B cell (primary cell): ENCODE measurements at regions not wholly inside any gene's neighbourhood (a gene's known extent, or its start where the extent isn't known, plus 50 kb on each side); places are given as distances from the start of the nearest gene placed in this dataset.

Experiments used
- ATAC-seq: fragments of 200-7000 bp; cut with Tn5 transposase; one replicate; pipeline ENCODE4 v1.10.0; 2021; ENCODE audit warnings: low read depth, mild to moderate bottlenecking, moderate number of reproducible peaks, moderate library complexity
- CTCF ChIA-PET: fragments of 350-600 bp; sonication (Branson Sonifier 250); formaldehyde crosslinking; loops from one replicate; lab custom pipeline; 2021; ENCODE audit warnings: antibody characterized with exemption, inconsistent platforms; lab: Charles Lee
- POLR2A ChIA-PET: fragments of 350-600 bp; sonication (Branson Sonifier 250); formaldehyde crosslinking; loops from one replicate; lab custom pipeline; 2021; ENCODE audit warnings: antibody characterized with exemption; lab: Charles Lee
- DNase-seq: peaks from one replicate; pipeline ENCODE4 v3.0.0; 2013
- H2AFZ ChIP-seq: 2 replicates; pipeline ENCODE4 v1.6.1; 2012; ENCODE audit warnings: mild to moderate bottlenecking, low read depth, low read length; ENCODE audit not compliant: insufficient read depth, poor library complexity, severe bottlenecking
- H3K27ac ChIP-seq, 2 donors: 1 replicate in 1 of 2; 2 replicates in 1 of 2; pipeline ENCODE4 v1.5.1; 2012 to 2013; ENCODE audit warnings: low read length in 2 of 2, mild to moderate bottlenecking in 2 of 2, moderate library complexity in 1 of 2
- H3K27me3 ChIP-seq, 4 experiments: fragments of 200-600 bp in 1 of 4; sonication (generic) in 1 of 4; replicated peaks in 1 of 4; 1 replicate in 2 of 4; 2 replicates in 2 of 4; pipeline versions ENCODE4 v1.6.1 to v1.7.0; 2013 to 2016; ENCODE audit warnings: low read length in 3 of 4, mild to moderate bottlenecking in 2 of 4, mixed read lengths in 1 of 4, moderate library complexity in 1 of 4; ENCODE audit not compliant: insufficient read depth in 4 of 4, control insufficient read depth in 3 of 4; ENCODE audit errors: control extremely low read depth in 1 of 4
- H3K36me3 ChIP-seq, 2 experiments: replicated peaks in 1 of 2; 1 replicate in 1 of 2; 2 replicates in 1 of 2; pipeline versions ENCODE4 v1.6.1 to v1.7.1; 2013; ENCODE audit warnings: low read length in 1 of 2; ENCODE audit not compliant: insufficient read depth in 2 of 2, control insufficient read depth in 1 of 2; ENCODE audit errors: control extremely low read depth in 1 of 2, extremely low read depth in 1 of 2
- H3K4me1 ChIP-seq, 2 donors: fragments of 200-600 bp in 1 of 2; sonication (generic) in 1 of 2; 1 replicate in 1 of 2; 2 replicates in 1 of 2; pipeline versions ENCODE4 v1.5.1 to v1.6.1; 2013 to 2017; ENCODE audit warnings: low read length in 2 of 2; ENCODE audit not compliant: control insufficient read depth in 2 of 2, insufficient read depth in 2 of 2
- H3K4me2 ChIP-seq: replicated peaks from 2 replicates; pipeline ENCODE3; 2012; ENCODE audit warnings: mild to moderate bottlenecking, low read depth, low read length; ENCODE audit not compliant: poor library complexity, severe bottlenecking
- H3K4me3 ChIP-seq, 5 experiments: fragments of 200-600 bp in 1 of 5; sonication (generic) in 1 of 5; 1 replicate in 3 of 5; 2 replicates in 2 of 5; pipeline versions ENCODE4 v1.5.1 to v1.7.0; 2011 to 2016; ENCODE audit warnings: low read length in 4 of 5, mild to moderate bottlenecking in 4 of 5, low read depth in 2 of 5, control low read depth in 1 of 5, moderate library complexity in 1 of 5; ENCODE audit not compliant: insufficient read depth in 1 of 5; ENCODE audit errors: control extremely low read depth in 1 of 5, extremely low read depth in 1 of 5
- H3K79me2 ChIP-seq: fragments of 200-600 bp; sonication (generic); one replicate; pipeline ENCODE4 v1.6.0; 2016; ENCODE audit warnings: low read length; ENCODE audit not compliant: control insufficient read depth, insufficient read depth
- H3K9ac ChIP-seq: fragments of 200-600 bp; sonication (generic); 2 replicates; pipeline ENCODE4 v1.6.1; 2017; ENCODE audit warnings: mild to moderate bottlenecking, low read length, moderate library complexity
- H3K9me3 ChIP-seq, 3 donors: one replicate each; pipeline versions ENCODE4 v1.6.1 to v1.7.1; 2013; ENCODE audit warnings: low read length in 2 of 3; ENCODE audit not compliant: control insufficient read depth in 2 of 3, insufficient read depth in 1 of 3; ENCODE audit errors: control extremely low read depth in 1 of 3
- H4K20me1 ChIP-seq: 2 replicates; pipeline ENCODE4 v1.6.0; 2012; ENCODE audit warnings: mild to moderate bottlenecking, low read length; ENCODE audit not compliant: insufficient read depth, control insufficient read depth, poor library complexity, severe bottlenecking
- H3K27ac Mint-ChIP-seq: one replicate; pipeline ENCODE4 v1.8.0; 2021; ENCODE audit warnings: mixed read lengths
- H3K27me3 Mint-ChIP-seq: one replicate; pipeline ENCODE4 v1.8.0; 2021; ENCODE audit warnings: mixed read lengths
- H3K4me1 Mint-ChIP-seq: one replicate; pipeline ENCODE4 v1.8.0; 2021; ENCODE audit warnings: mixed read lengths
- H3K4me3 Mint-ChIP-seq: one replicate; pipeline ENCODE4 v1.8.0; 2021; ENCODE audit warnings: mixed read lengths
- H3K9me3 Mint-ChIP-seq: one replicate; pipeline ENCODE4 v1.8.0; 2022; ENCODE audit warnings: mixed read lengths; ENCODE audit not compliant: insufficient read depth
- CTCF ChIP-seq: fragments of 200-600 bp; IDR thresholded peaks from one replicate; pipeline ENCODE4 v1.8.0; 2022; ENCODE audit warnings: antibody characterized with exemption, mild to moderate bottlenecking
- EZH2 ChIP-seq: IDR thresholded peaks from 2 replicates; pipeline ENCODE4 v1.6.1; 2012; ENCODE audit warnings: borderline replicate concordance, low read depth, mild to moderate bottlenecking, moderate library complexity, low read length; ENCODE audit not compliant: insufficient read depth, poor library complexity, severe bottlenecking
- WGBS: methylation state at CpG from one replicate; pipeline ENCODE4 v1.1.5; 2013; ENCODE audit warnings: missing lambda C conversion rate; ENCODE audit not compliant: insufficient coverage; 5-methylcytosine and 5-hydroxymethylcytosine counted together
- intact Hi-C: fragments of 100-400 bp; cut with micrococcal nuclease; formaldehyde crosslinking; loops from one replicate; pipeline ENCODE4 v1.10.0; 2022

- no peak overlapping the region for H3K4me3 Mint-ChIP-seq
- Histone ChIP-seq H3K9ac (no peak overlapping the region), H3K79me2 (no peaks in the 10 kb centered on the region), H3K4me3 (no peak overlapping the region), H4K20me1 (no peaks in the 10 kb centered on the region), H3K27ac (no peak overlapping the region), H3K4me2 (no peak overlapping the region), H3K4me1 (no peaks in the 10 kb centered on the region), H3K9me3 (peaks cover 0 to 16% (median 0%) of the 10 kb centered on the region in 3 donors), H3K27me3 (no peaks in the 10 kb centered on the region), H2AFZ (no peak overlapping the region), H3K36me3 (no peaks in the 10 kb centered on the region)
- no peak overlapping the region for H3K27ac Mint-ChIP-seq
- ChIA-PET POLR2A (no interaction called here), CTCF (no interaction called here)
- H3K27me3 Mint-ChIP-seq, result no peaks in the 10 kb centered on the region
- H3K4me1 Mint-ChIP-seq, result no peaks in the 10 kb centered on the region
- peaks cover 4% of the 10 kb centered on the region for H3K9me3 Mint-ChIP-seq
- no peak for ATAC-seq
- intact Hi-C loops, result no loop called here
- TF ChIP-seq EZH2 (no peak), CTCF (no peak)
- no peak for DNase-seq
Observed at GRCh38 chr10:83522456-83522855, 616.9 kb upstream of the GHITM start.

GRCh38 chr10:83522881-83523386 is 616.4 kb upstream of the GHITM start:
- no peak overlapping the region for H3K4me3 ChIP-seq
- ATAC-seq (no peak), DNase-seq (no peak)
- no peak overlapping the region for H3K27ac ChIP-seq
- peaks cover 4% of the 10 kb centered on the region for H3K9me3 Mint-ChIP-seq
- no peaks in the 10 kb centered on the region for H3K4me1 ChIP-seq
- CTCF ChIA-PET, result no interaction called here
- no peaks in the 10 kb centered on the region for H3K4me1 Mint-ChIP-seq
- no peak for TF ChIP-seq CTCF
- no peak for TF ChIP-seq EZH2
- no peak overlapping the region for H3K27ac Mint-ChIP-seq
- no peaks in the 10 kb centered on the region for H3K27me3 Mint-ChIP-seq
- no peak overlapping the region for H2AFZ ChIP-seq
- H3K36me3 ChIP-seq, result no peaks in the 10 kb centered on the region
- no peak overlapping the region for H3K9ac ChIP-seq
- H3K27me3 ChIP-seq, result no peaks in the 10 kb centered on the region
- intact Hi-C loops, result no loop called here
- no peaks in the 10 kb centered on the region for H4K20me1 ChIP-seq
- POLR2A ChIA-PET, result no interaction called here
- no peak overlapping the region for H3K4me3 Mint-ChIP-seq
- peaks cover 0 to 16% (median 3%) of the 10 kb centered on the region in 3 donors for H3K9me3 ChIP-seq
- WGBS, result 90% methylated on average over 2 of the region's 3 CpGs
- H3K79me2 ChIP-seq, result no peaks in the 10 kb centered on the region
- H3K4me2 ChIP-seq, result no peak overlapping the region
